ENCODE measurements at regions not wholly inside any gene's neighbourhood (a gene's known extent, or its start where the extent isn't known, plus 50 kb on each side); places are given as distances from the start of the nearest gene placed in this dataset.
"Not testable (repeated sequence)": the region's sequence is repeated elsewhere in the genome, so short reads cannot be mapped to it uniquely, and the experiment has no call there.

- no peak overlapping the region for H3K4me3 ChIP-seq (ENCODE audit: low read depth in 2 of 2, low read length in 1 of 2)
- no peaks in the 10 kb centered on the region for H3F3A ChIP-seq (replicated peaks; ENCODE audit: insufficient read depth)
- no peak overlapping the region for H3K9ac ChIP-seq
- H3K9me3 ChIP-seq = no peaks in the 10 kb centered on the region
- H3K79me2 ChIP-seq (ENCODE audit: insufficient read depth) = no peaks in the 10 kb centered on the region
- WGBS (ENCODE audit: low lambda C conversion rate) = 5% methylated on average over 1 of the region's 1 CpG
- TF ChIP-seq GABPA (IDR thresholded peaks at IDR 0.05; ENCODE audit: low read depth) (no peak), RFX5 (IDR thresholded peaks at IDR 0.05; ENCODE audit: low read length) (no peak), NRF1 (IDR thresholded peaks at IDR 0.05; ENCODE audit: low read depth, low read length) (no peak), JUND (IDR thresholded peaks at IDR 0.05) (no peak), POLR2AphosphoS5 (IDR thresholded peaks at IDR 0.05; ENCODE audit: low read depth, low read length) (no peak), ELF1 (IDR thresholded peaks at IDR 0.05) (no peak), CHD2 (IDR thresholded peaks at IDR 0.05; ENCODE audit: low read length, partially characterized antibody) (no peak), TAF1 (IDR thresholded peaks at IDR 0.05; ENCODE audit: borderline replicate concordance, low read depth, low read length) (no peak), FOXM1 (IDR thresholded peaks at IDR 0.05; ENCODE audit: low read depth) (no peak)
- H4K20me1 ChIP-seq (ENCODE audit: insufficient read depth) = no peaks in the 10 kb centered on the region
- no peaks in the 10 kb centered on the region for H3K27me3 ChIP-seq (ENCODE audit: insufficient read depth)
- ChIA-PET CTCF (no interaction called here), POLR2A (no interaction called here)
- no peak overlapping the region for H2AFZ ChIP-seq (ENCODE audit: low read depth)
- no peaks in the 10 kb centered on the region for H3K9me2 ChIP-seq
- no peak for DNase-seq
- no peaks in the 10 kb centered on the region for H3K4me1 ChIP-seq (ENCODE audit: control insufficient read depth in 1 of 2, insufficient read depth in 2 of 2, low read depth in 1 of 2, low read length in 1 of 2)
- H3K4me2 ChIP-seq = no peak overlapping the region
- no peak overlapping the region for H3K27ac ChIP-seq (ENCODE audit: low read depth in 2 of 2, low read length in 1 of 2)
- H3K36me3 ChIP-seq (replicated peaks in 1 of 2; ENCODE audit: control insufficient read depth in 1 of 2, insufficient read depth in 2 of 2, low read length in 1 of 2) = no peaks in the 10 kb centered on the region
These were observed 417.1 kb downstream of the TAFA4 start for GRCh38 chr3:68515237-68515636.

GRCh38 chr3:68504201-68504600 lies 428.1 kb downstream of the TAFA4 start:
- TF ChIP-seq FOXM1 (IDR thresholded peaks at IDR 0.05; ENCODE audit: low read depth) (no peak), GABPA (IDR thresholded peaks at IDR 0.05; ENCODE audit: low read depth) (no peak), ELF1 (IDR thresholded peaks at IDR 0.05) (no peak), PBX3 (IDR thresholded peaks at IDR 0.05) (no peak), RAD21 (IDR thresholded peaks at IDR 0.05; ENCODE audit: low read length) (no peak)
- Histone ChIP-seq H2AFZ (ENCODE audit: low read depth) (no peak overlapping the region), H3K79me2 (ENCODE audit: insufficient read depth) (no peaks in the 10 kb centered on the region), H3K9ac (no peak overlapping the region), H3K4me3 (ENCODE audit: low read depth in 2 of 2, low read length in 1 of 2) (no peak overlapping the region), H3K36me3 (replicated peaks in 1 of 2; ENCODE audit: control insufficient read depth in 1 of 2, insufficient read depth in 2 of 2, low read length in 1 of 2) (no peaks in the 10 kb centered on the region), H3K9me2 (no peaks in the 10 kb centered on the region), H3K27me3 (ENCODE audit: insufficient read depth) (no peaks in the 10 kb centered on the region), H3F3A (replicated peaks; ENCODE audit: insufficient read depth) (no peaks in the 10 kb centered on the region), H3K9me3 (no peaks in the 10 kb centered on the region), H3K4me1 (ENCODE audit: control insufficient read depth in 1 of 2, insufficient read depth in 2 of 2, low read depth in 1 of 2, low read length in 1 of 2) (no peaks in the 10 kb centered on the region), H3K4me2 (no peak overlapping the region), H4K20me1 (ENCODE audit: insufficient read depth) (no peaks in the 10 kb centered on the region), H3K27ac (ENCODE audit: low read depth in 2 of 2, low read length in 1 of 2) (no peak overlapping the region)
- WGBS (ENCODE audit: low lambda C conversion rate) = 31% methylated on average over 1 of the region's 2 CpGs
- no peak for DNase-seq
- ChIA-PET CTCF (no interaction called here), POLR2A (no interaction called here)

- H3K4me3 ChIP-seq (ENCODE audit: low read depth in 2 of 2, low read length in 1 of 2); H3K4me1 ChIP-seq (ENCODE audit: control insufficient read depth in 1 of 2, insufficient read depth in 2 of 2, low read depth in 1 of 2, low read length in 1 of 2); H3K9me3 ChIP-seq; H3K27me3 ChIP-seq (ENCODE audit: insufficient read depth); H3K36me3 ChIP-seq (replicated peaks in 1 of 2; ENCODE audit: control insufficient read depth in 1 of 2, insufficient read depth in 2 of 2, low read length in 1 of 2); H3F3A ChIP-seq (replicated peaks; ENCODE audit: insufficient read depth); H2AFZ ChIP-seq (ENCODE audit: low read depth); H3K79me2 ChIP-seq (ENCODE audit: insufficient read depth); H3K4me2 ChIP-seq; H3K9me2 ChIP-seq; DNase-seq; CTCF ChIA-PET; H3K9ac ChIP-seq; H4K20me1 ChIP-seq (ENCODE audit: insufficient read depth); POLR2A ChIA-PET; H3K27ac ChIP-seq (ENCODE audit: low read depth in 2 of 2, low read length in 1 of 2): not testable (repeated sequence)
- WGBS (ENCODE audit: low lambda C conversion rate) = 6% methylated on average over 1 of the region's 1 CpG
These were observed 446.5 kb downstream of the TAFA4 start for GRCh38 chr3:68485845-68486244.
